GM12878 (cell line): ENCODE measurements at regions not wholly inside any gene's neighbourhood (a gene's known extent, or its start where the extent isn't known, plus 50 kb on each side); places are given as distances from the start of the nearest gene placed in this dataset.

ENCODE experiments used
- ATAC-seq: fragments of 200-7000 bp; cut with Tn5 transposase; 3 replicates; pipeline ENCODE4 v1.9.1; 2020; ENCODE audit warnings: mild to moderate bottlenecking, moderate library complexity
- BruUV-seq: library from RNA; stranded (reverse); fragments of 400-500 nt; replicated peaks from 2 replicates; lab custom pipeline; 2021; lab: Mats Ljungman, UMichigan
- CTCF ChIA-PET: fragments of 300-600 bp; sonication (Branson Sonifier 250); formaldehyde crosslinking; extraction: SDS; loops from one replicate; lab custom pipeline; 2021; ENCODE audit warnings: inconsistent platforms; lab: Yijun Ruan, JAX
- POLR2A ChIA-PET: fragments of 350-600 bp; formaldehyde crosslinking; extraction: SDS; loops from one replicate; lab custom pipeline; 2021; ENCODE audit warnings: inconsistent platforms; lab: Charles Lee
- RAD21 ChIA-PET: fragments of 300-600 bp; sonication (Branson Sonifier 250); formaldehyde crosslinking; loops from one replicate; lab custom pipeline; 2023; ENCODE audit warnings: antibody characterized with exemption; ENCODE audit not compliant: unreplicated experiment; lab: Charles Lee
- SMC1A ChIA-PET: fragments of 300-600 bp; sonication (Branson Sonifier 250); formaldehyde crosslinking; loops from one replicate; lab custom pipeline; 2023; ENCODE audit not compliant: unreplicated experiment, uncharacterized antibody; lab: Charles Lee
- DNase-seq: peaks from one replicate; pipeline ENCODE4 v3.0.0-alpha.2; 2011; ENCODE audit warnings: low read depth, low spot score
- FAIRE-seq: peaks from 3 replicates; lab custom pipeline; 2011; peaks lifted over from hg19 to GRCh38; lab: Jason Lieb, UNC
- H2AFZ ChIP-seq: 2 replicates; pipeline ENCODE4 v1.6.0; 2011; ENCODE audit warnings: low read depth, low read length, control low read depth; ENCODE audit not compliant: control insufficient read depth
- H3K27ac ChIP-seq: 2 replicates; pipeline ENCODE4 v1.5.1; 2011; ENCODE audit warnings: control low read depth; ENCODE audit not compliant: control insufficient read depth, insufficient read depth
- H3K27me3 ChIP-seq, 2 experiments: replicated peaks in 1 of 2; 2 replicates each; pipeline versions ENCODE4 v1.6.0 to v1.6.1; 2011; ENCODE audit warnings: low read length in 1 of 2; ENCODE audit not compliant: control insufficient read depth in 2 of 2, insufficient read depth in 2 of 2
- H3K36me3 ChIP-seq, 2 experiments: 2 replicates each; pipeline ENCODE4 v1.5.1; 2011; ENCODE audit warnings: low read length in 1 of 2; ENCODE audit not compliant: control insufficient read depth in 2 of 2, insufficient read depth in 2 of 2
- H3K4me1 ChIP-seq: 2 replicates; pipeline ENCODE4 v1.6.1; 2011; ENCODE audit warnings: mild to moderate bottlenecking, low read length, moderate library complexity, mixed read lengths; ENCODE audit not compliant: control insufficient read depth, insufficient read depth
- H3K4me2 ChIP-seq: 2 replicates; pipeline ENCODE4 v1.6.0; 2011; ENCODE audit warnings: control low read depth; ENCODE audit not compliant: control insufficient read depth, insufficient read depth
- H3K4me3 ChIP-seq: fragments of 200-600 bp; sonication (generic); 2 replicates; pipeline ENCODE4 v1.5.1; 2016
- H3K79me2 ChIP-seq: 2 replicates; pipeline ENCODE4 v1.6.0; 2011; ENCODE audit warnings: low read length; ENCODE audit not compliant: control insufficient read depth, insufficient read depth
- H3K9ac ChIP-seq: 2 replicates; pipeline ENCODE4 v1.8.0; 2011; ENCODE audit warnings: low read length, control low read depth, mixed read lengths; ENCODE audit not compliant: control insufficient read depth, insufficient read depth
- H3K9me3 ChIP-seq: replicated peaks from 3 replicates; pipeline ENCODE4 v1.5.1; 2011; ENCODE audit warnings: mild to moderate bottlenecking, low read length; ENCODE audit not compliant: control insufficient read depth, insufficient read depth
- H4K20me1 ChIP-seq: 2 replicates; pipeline ENCODE4 v1.6.0; 2011; ENCODE audit not compliant: control insufficient read depth, insufficient read depth
- HDGF ChIP-seq: fragments of 450-650 bp; IDR thresholded peaks from 2 replicates; pipeline ENCODE4 v1.6.1; 2016; ENCODE audit warnings: antibody characterized with exemption
- POLR2AphosphoS2 ChIP-seq: IDR thresholded peaks from 2 replicates; pipeline ENCODE4 v1.6.1; 2011; ENCODE audit warnings: low read depth, mild to moderate bottlenecking, low read length, improper control_type of control experiment, moderate library complexity
- RAD21 ChIP-seq: IDR thresholded peaks from 2 replicates; pipeline ENCODE4 v1.6.1; 2011; ENCODE audit warnings: mild to moderate bottlenecking, low read depth, low read length, moderate library complexity; ENCODE audit not compliant: insufficient read depth
- RBBP5 ChIP-seq: fragments of 200-600 bp; sonication (generic); conservative IDR thresholded peaks from 2 replicates; pipeline ENCODE4 v1.6.1; 2016
- SRF ChIP-seq, 2 experiments: IDR thresholded peaks; 2 replicates each; pipeline ENCODE4 v1.6.1; 2011; ENCODE audit warnings: low read depth in 2 of 2, low read length in 2 of 2, mild to moderate bottlenecking in 1 of 2, moderate library complexity in 1 of 2
- STAT3 ChIP-seq: IDR thresholded peaks from 2 replicates; pipeline ENCODE4 v1.6.1; 2011; ENCODE audit warnings: low read depth, low read length, improper control_type of control experiment
- WGBS: methylation state at CpG from one replicate; pipeline ENCODE4 v1.1.6; 2016; ENCODE audit warnings: low lambda C conversion rate; ENCODE audit not compliant: insufficient replicate concordance, insufficient coverage; ENCODE audit errors: missing lambda C conversion rate; 5-methylcytosine and 5-hydroxymethylcytosine counted together
- in situ Hi-C: fragments of 300-500 bp; cut with MboI; formaldehyde crosslinking; loops from 9 replicates; pipeline ENCODE4 v1.14.3; 2018; ENCODE audit warnings: mixed read lengths
- intact Hi-C: fragments of 100-400 bp; cut with micrococcal nuclease; formaldehyde crosslinking; loops from one replicate; pipeline ENCODE4 v1.14.2; 2022; ENCODE audit not compliant: unreplicated experiment
- TF ChIP-seq, protein P1 (sequence below): fragments of 450-650 bp; IDR thresholded peaks from 2 replicates; pipeline ENCODE4 v1.6.1; 2017; ENCODE audit warnings: mild to moderate bottlenecking, moderate library complexity
- TF ChIP-seq, protein P2 (sequence below): IDR thresholded peaks from 2 replicates; pipeline ENCODE4 v1.6.1; 2012; ENCODE audit warnings: improper control_type of control experiment, low read depth, low read length; ENCODE audit not compliant: insufficient replicate concordance

DNA sequence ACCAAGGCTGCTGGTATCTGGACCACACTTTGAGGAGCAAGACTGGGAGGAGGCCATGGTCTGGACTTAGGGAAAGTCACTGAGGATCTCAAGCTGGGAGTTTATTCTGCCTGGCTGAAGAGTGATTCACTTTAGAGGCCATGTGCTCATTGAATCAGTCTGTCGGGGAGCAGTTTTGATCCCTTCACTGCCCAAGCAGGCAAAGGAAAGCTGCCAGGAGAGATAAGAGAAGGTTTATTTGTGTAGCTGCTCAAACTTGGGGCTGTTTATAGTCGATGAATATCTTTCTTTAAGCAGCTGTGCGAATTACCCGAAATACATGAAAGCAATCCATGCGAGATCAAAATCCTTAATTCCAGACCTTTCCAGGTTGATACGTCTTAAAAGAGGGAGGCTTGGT is 544.4 kb upstream of the EEF2KMT start (continued):
- no peak for TF ChIP-seq RAD21
- TF ChIP-seq, protein P1, sequence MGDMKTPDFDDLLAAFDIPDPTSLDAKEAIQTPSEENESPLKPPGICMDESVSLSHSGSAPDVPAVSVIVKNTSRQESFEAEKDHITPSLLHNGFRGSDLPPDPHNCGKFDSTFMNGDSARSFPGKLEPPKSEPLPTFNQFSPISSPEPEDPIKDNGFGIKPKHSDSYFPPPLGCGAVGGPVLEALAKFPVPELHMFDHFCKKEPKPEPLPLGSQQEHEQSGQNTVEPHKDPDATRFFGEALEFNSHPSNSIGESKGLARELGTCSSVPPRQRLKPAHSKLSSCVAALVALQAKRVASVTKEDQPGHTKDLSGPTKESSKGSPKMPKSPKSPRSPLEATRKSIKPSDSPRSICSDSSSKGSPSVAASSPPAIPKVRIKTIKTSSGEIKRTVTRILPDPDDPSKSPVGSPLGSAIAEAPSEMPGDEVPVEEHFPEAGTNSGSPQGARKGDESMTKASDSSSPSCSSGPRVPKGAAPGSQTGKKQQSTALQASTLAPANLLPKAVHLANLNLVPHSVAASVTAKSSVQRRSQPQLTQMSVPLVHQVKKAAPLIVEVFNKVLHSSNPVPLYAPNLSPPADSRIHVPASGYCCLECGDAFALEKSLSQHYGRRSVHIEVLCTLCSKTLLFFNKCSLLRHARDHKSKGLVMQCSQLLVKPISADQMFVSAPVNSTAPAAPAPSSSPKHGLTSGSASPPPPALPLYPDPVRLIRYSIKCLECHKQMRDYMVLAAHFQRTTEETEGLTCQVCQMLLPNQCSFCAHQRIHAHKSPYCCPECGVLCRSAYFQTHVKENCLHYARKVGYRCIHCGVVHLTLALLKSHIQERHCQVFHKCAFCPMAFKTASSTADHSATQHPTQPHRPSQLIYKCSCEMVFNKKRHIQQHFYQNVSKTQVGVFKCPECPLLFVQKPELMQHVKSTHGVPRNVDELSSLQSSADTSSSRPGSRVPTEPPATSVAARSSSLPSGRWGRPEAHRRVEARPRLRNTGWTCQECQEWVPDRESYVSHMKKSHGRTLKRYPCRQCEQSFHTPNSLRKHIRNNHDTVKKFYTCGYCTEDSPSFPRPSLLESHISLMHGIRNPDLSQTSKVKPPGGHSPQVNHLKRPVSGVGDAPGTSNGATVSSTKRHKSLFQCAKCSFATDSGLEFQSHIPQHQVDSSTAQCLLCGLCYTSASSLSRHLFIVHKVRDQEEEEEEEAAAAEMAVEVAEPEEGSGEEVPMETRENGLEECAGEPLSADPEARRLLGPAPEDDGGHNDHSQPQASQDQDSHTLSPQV: no peak
- no peak for TF ChIP-seq POLR2AphosphoS2
- TF ChIP-seq, all 136 proteins: peak for 0

DNA sequence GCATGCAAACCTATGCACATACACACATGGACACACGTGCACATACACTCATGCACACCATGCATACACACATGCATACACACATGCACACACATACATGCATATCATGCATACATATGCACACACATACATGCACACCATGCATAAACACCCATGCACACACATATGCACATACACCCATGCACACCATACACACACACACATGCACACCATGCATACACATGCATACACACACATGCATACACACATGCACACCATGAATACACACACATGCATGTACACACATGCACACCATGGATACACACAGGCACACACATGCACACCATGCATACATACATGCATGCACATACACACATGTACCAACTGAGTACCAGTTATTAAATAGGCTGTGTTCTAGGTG is 543.3 kb upstream of the EEF2KMT start:
- no TSS peak for BruUV-seq
- TF ChIP-seq, protein P2, sequence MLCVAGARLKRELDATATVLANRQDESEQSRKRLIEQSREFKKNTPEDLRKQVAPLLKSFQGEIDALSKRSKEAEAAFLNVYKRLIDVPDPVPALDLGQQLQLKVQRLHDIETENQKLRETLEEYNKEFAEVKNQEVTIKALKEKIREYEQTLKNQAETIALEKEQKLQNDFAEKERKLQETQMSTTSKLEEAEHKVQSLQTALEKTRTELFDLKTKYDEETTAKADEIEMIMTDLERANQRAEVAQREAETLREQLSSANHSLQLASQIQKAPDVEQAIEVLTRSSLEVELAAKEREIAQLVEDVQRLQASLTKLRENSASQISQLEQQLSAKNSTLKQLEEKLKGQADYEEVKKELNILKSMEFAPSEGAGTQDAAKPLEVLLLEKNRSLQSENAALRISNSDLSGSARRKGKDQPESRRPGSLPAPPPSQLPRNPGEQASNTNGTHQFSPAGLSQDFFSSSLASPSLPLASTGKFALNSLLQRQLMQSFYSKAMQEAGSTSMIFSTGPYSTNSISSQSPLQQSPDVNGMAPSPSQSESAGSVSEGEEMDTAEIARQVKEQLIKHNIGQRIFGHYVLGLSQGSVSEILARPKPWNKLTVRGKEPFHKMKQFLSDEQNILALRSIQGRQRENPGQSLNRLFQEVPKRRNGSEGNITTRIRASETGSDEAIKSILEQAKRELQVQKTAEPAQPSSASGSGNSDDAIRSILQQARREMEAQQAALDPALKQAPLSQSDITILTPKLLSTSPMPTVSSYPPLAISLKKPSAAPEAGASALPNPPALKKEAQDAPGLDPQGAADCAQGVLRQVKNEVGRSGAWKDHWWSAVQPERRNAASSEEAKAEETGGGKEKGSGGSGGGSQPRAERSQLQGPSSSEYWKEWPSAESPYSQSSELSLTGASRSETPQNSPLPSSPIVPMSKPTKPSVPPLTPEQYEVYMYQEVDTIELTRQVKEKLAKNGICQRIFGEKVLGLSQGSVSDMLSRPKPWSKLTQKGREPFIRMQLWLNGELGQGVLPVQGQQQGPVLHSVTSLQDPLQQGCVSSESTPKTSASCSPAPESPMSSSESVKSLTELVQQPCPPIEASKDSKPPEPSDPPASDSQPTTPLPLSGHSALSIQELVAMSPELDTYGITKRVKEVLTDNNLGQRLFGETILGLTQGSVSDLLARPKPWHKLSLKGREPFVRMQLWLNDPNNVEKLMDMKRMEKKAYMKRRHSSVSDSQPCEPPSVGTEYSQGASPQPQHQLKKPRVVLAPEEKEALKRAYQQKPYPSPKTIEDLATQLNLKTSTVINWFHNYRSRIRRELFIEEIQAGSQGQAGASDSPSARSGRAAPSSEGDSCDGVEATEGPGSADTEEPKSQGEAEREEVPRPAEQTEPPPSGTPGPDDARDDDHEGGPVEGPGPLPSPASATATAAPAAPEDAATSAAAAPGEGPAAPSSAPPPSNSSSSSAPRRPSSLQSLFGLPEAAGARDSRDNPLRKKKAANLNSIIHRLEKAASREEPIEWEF: no peak
- no peak for TF ChIP-seq RBBP5
- TF ChIP-seq SRF (IDR thresholded peaks at IDR 0.05; ENCODE audit: low read depth in 2 of 2, low read length in 2 of 2): no peak
- no peak for TF ChIP-seq STAT3
- TF ChIP-seq HDGF: no peak
- TF ChIP-seq, all 136 proteins: peak for 0
- in situ Hi-C loops: no loop called here
- Histone ChIP-seq H3K4me1 (no peaks in the 10 kb centered on the region), H3K27ac (no peak overlapping the region), H3K36me3 (no peaks in the 10 kb centered on the region), H3K4me2 (no peak overlapping the region), H3K79me2 (no peaks in the 10 kb centered on the region), H3K27me3 (no peaks in the 10 kb centered on the region), H3K9me3 (no peaks in the 10 kb centered on the region; the same call in 2 of the 3 replicates), H4K20me1 (no peaks in the 10 kb centered on the region), H2AFZ (no peak overlapping the region), H3K4me3 (no peak overlapping the region), H3K9ac (no peak overlapping the region)
- DNase-seq (no peak), ATAC-seq (no peak), FAIRE-seq (no peak)
- ChIA-PET RAD21 (interaction anchor here (0.6 kb wide), 1 partner anchor 1180 kb away, joined by 5 read pairs; no protein-coding TSS in a partner anchor), CTCF (no interaction called here), SMC1A (no interaction called here), POLR2A (no interaction called here)
- intact Hi-C loops: no loop called here
- 31% methylated on average over 1 of the region's 1 CpG for WGBS
